Stimulated activated CD8-positive, alpha-beta memory T cell treated with anti-CD3 and anti-CD28 coated beads, Interleukin-12 subunit alpha, Interleukin-12 subunit beta, amount 100 ng/mL, for 24 hours (primary cell): ENCODE measurements at regions not wholly inside any gene's neighbourhood (a gene's known extent, or its start where the extent isn't known, plus 50 kb on each side); places are given as distances from the start of the nearest gene placed in this dataset.
"Not testable (repeated sequence)": the region's sequence is repeated elsewhere in the genome, so short reads cannot be mapped to it uniquely, and the experiment has no call there.

Experiments used
- DNase-seq: peaks from one replicate; pipeline ENCODE4 v3.0.0-alpha.2; 2020; ENCODE audit errors: extremely low read depth

DNA sequence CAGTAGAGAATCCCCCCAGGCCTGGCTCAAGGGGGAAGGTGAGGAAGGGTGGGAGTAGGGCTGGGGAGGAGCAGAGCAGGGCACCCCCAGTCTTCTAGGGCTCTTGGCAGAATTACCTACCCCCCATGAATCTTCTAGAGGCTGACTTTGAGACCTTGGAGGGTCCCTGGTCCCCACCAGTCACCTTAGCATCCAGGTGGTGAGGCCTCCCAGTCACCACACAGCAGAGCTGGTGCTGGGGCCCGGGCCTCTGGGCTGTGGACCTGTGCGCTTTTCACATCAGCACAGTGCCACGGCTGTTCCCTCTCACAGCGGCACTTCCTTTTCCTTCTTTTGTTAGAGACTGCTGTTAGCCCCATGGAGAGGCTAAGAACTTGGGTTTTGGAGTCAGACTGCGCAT is 148.6 kb upstream of the PITX1 start:
- DNase-seq = no peak

DNA sequence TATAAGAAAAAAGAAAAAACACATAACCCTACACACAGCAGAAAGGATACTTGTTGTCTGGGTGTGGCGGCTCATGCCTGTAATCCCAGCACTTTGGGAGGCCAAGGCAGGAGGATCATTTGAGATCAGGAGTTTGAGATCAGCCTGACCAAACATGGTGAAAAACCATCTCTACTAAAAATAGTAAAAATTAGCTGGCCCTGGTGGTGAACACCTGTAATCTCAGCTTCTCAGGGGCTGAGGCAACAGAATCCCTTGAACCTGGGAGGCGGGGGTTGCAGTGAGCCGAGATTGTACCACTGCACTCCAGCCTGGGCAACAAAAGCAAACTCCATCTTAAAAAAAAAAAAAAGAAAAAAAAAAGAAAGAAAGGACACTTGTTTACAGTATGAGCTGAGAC is 147.6 kb upstream of the PITX1 start:
- DNase-seq = no peak

GRCh38 chr5:135179308-135179980 is 145.4 kb upstream of the PITX1 start:
- no peak for DNase-seq

DNA sequence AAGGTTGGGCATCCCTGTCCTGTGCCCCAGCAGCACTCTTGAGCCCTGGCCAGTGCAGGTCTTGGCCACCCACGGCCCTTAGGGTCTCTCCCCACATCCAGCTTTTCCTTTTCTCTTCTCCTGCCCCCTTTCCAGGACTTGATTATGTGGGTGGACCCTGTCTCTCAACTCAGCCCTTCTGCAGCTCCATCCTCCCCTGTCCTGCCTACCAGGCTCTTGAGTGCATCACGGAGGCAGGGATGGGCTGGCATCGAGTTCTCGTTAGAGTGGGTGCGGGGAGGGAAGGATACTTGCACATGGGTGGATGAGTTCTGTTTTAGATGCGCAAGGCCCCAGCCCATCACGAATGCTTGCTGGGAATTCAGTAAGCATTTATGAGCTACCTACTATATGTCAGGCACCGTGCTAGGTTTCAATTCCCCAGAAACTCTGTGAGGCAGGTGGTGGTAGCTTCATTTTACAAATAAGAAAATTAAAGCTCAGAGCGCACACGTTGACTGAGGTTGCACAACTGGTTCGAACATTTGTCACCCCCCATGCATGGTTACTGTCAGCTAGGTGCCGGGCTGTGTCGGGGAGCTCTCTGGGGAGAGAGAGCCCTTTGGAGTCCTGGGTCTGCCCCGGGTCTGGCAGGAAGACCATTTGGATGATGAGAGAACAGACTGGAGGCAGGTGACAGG is 144.6 kb upstream of the PITX1 start:
- no peak for DNase-seq

- DNase-seq = no peak
These were observed 143.6 kb upstream of the PITX1 start for GRCh38 chr5:135177591-135177990.

DNA sequence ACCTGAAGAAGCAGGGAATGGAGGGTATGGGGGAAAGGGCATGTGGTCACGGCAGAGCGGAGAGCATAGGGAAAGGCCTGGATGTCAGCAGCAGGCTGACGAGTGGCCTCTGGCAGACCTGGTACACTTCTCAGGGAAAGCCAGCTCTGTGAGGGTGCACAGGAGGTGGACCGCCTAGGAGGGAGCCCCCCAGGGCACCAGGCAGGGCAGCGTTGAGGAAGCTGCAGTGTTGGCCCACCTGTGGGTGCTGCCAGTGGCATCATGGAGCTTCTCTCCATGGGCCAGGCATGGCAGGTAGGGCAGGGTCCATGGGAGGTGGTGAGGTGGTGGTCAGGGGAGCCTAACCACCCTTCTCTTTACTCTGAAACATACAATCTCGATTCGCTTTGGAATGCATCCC is 143.0 kb upstream of the PITX1 start:
- DNase-seq = no peak

- DNase-seq = no peak
These were observed 140.5 kb upstream of the PITX1 start for GRCh38 chr5:135174315-135175096.

DNA sequence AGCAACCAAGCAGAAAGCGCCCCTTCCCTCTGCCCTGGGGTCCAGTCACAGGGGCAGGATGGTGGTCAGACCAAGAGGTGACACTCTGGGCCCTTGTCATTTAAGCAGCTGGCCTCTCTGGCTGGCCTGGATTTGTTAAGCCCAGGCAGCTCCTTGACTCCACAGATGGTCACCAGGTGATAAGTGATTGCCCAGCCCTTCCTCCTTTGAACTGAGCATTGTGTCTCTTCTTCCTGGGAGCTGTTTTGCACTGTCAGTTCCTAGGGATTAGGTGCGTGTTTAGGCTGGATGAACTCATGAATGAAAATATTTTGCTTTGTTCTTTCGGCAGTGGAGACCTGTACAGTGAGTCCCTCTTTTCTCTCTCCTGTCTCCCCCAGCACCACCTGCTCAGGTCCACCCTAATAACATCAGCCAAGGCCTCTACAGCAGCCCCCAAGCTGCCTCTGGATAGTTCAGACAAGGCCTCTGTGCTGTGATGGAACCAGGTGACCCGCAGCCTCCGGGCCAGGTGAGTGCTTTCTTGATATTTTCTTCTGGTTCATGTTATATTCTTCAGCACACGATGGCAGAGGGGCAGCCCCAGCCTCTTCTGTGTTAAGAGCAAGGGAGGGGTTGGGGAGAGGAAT is 139.7 kb upstream of the PITX1 start:
- no peak for DNase-seq

DNA sequence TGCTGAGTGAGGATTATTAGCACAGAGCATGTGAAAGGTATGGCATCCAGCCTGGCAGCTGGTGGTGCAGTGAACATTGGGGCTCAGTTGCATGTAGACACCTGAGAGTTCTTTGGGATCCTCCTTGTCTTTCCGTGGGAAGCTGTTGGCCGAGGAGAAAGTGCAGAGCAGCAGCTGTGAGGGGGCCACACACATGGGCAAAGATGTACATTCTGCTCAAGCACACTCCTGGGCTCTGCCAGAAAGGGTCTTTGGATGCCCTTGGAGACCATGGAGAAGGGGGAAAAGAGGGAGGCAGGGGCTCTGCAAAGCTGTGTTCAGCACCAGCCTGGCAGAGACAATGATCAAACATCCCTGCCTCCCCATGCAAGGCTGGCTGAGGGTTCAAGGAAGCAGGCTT is 138.7 kb upstream of the PITX1 start:
- no peak for DNase-seq

- DNase-seq = no peak
These were observed 137.3 kb upstream of the PITX1 start for GRCh38 chr5:135171336-135171735.

DNA sequence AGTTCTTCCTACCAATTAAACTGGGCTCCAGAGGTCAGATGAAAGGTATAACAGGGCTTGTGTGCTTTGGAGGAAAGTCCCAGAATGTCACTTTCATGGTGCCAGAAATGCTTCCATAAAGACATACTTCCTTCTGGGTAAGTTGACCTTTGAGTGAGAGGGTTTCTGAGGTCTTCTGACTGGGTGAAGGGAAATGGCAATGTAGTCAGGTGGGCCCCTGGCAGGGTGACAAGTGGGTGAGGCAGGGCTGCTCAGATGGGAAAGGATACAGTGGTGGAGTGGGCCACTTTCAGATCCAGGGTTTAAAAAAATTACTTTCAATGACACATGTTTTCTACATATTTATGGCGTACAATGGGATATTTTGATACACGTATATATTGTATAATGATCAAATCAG is 136.5 kb upstream of the PITX1 start:
- no peak for DNase-seq

GRCh38 chr5:135169753-135170152 is 135.7 kb upstream of the PITX1 start:
- DNase-seq = no peak

- DNase-seq = no peak
These were observed 133.6 kb upstream of the PITX1 start for GRCh38 chr5:135167634-135168033.

GRCh38 chr5:135164873-135165614 is 131.0 kb upstream of the PITX1 start:
- not testable (repeated sequence) for DNase-seq

DNA sequence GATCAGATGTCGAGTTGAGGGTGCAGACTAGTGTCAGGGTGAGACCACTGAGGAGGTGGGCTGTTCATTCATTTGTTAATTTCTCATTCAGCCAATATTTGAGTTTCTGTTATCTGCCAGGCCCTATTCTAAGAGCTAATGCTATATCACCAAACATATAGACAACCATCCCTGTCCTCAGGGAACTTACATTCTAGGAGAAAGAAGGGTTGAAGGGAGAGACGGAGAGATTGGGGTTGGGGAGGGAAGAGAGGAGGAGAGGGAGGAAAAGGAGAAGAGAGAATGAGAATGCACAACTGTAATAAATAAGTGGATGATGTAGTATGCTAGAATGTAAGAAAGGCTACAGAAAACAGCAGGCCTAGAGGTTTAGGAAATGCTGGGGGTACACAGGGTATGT is 129.9 kb upstream of the PITX1 start:
- DNase-seq = no peak

GRCh38 chr5:135163391-135163790 is 129.4 kb upstream of the PITX1 start:
- DNase-seq = no peak

DNA sequence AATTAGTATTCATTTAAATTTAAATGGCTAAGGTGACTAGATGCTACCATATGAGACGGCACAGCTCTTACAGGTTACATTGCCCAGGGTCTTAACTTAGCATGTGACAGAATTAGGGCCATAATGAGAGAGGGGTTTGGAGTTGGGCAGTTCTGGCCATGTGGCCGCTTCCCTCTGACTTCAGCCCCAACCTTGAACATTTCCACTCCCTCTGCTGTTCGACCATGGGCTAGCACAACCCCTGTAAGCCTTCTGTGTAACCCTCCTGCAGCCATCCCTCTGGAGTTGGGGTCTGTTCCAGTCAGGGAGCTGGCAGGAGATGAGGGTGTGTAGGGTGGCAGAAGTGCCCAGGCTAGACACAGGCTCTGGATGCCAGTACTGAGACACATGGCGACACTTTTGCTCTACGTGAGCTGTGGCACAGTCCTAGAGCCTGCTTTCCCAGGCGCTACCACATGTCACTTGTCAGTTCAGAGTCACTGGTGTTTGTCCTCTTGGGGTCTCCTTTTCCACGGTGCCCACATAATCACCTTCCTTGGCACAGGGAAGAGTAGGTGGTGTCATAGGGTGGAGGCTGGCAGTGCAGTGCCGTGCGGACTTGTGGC is 128.7 kb upstream of the PITX1 start:
- no peak for DNase-seq

DNA sequence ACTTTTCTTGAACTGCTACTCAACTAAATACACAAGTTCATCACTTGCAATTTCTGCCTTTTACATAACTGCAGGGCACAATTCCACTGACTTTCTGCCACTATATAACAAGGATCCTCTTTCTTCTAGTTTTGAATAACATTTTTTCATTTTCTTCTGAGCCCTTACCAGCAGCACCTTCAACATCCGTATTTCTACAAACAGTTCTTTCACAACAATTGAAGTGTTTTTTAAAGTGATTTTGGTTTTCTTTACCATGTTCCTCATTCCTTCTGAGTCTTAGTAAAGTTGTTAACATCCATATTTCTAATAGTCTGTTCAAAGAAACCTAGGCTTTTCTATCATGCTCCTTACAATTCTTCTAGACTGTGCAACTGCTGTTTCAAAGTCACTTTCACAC is 127.2 kb upstream of the PITX1 start:
- no peak for DNase-seq

DNA sequence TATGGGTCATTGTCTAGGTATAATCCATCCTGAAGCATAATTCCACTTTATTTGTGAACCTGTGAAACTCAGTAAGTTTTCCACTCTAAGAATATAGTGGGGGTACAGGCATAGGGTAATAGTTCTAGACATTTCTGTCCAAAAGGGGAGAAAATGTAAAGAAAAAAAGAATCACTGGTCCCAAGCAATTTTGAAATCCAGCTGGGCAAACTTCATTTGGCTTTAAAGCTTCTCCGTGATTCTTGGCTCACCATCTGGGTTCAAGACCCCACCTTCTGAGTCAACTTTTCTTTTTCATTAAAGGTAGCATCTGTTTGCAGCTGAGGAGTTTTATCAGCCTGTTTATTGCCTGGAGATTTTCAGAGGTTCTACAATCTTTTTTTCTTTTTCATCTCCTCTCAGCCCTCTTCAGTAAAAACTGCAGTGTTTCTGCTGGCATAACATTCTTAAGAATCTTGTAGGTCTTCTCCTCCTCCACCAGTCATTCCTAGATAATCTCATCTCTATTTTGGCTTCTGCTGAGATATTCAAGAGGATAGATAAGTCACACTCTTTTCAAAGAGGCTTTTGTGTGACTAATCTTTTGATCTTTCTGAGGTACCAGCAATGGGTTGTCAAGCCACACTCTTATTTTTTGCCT is 126.1 kb upstream of the PITX1 start:
- DNase-seq = no peak

DNA sequence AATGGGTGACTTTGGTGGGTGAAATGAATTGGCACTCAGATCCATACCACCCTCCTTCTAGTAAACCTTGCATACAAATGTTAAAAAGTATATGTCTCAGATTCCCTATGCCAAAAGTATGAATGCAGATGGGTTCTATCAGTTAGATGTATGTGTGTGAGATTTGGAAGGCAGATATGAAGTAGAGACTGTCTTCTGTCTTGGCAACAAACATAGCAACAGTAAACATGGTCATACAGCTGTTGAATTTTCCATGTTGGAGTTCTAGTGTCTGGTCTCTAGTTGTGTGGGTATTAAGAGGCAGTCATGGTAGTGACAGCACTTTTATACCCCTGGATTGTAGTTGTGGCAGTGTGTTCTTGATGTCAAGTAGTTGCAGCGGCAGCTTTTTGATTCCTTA is 125.6 kb upstream of the PITX1 start:
- no peak for DNase-seq

DNA sequence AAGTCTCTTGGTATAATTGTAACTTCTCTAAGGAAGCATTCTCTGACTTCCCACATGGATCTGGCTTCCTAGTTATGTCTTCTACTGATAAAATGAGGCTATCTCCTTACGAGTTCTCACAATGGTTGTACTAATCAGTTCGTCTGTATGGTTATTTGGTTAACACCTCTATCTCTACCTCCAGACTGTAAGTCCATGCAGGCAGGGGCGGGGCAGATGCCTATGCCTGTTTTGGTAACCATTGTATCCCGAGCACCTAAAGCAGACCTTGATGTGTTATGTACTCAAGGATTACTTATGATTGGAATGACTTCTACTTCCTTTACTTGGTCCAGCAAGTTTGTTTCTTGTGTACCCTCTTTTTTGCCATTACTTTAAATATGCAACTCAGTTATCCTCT is 125.0 kb upstream of the PITX1 start:
- DNase-seq = no peak
